ENCODE measurements at regions not wholly inside any gene's neighbourhood (a gene's known extent, or its start where the extent isn't known, plus 50 kb on each side); places are given as distances from the start of the nearest gene placed in this dataset.

DNA sequence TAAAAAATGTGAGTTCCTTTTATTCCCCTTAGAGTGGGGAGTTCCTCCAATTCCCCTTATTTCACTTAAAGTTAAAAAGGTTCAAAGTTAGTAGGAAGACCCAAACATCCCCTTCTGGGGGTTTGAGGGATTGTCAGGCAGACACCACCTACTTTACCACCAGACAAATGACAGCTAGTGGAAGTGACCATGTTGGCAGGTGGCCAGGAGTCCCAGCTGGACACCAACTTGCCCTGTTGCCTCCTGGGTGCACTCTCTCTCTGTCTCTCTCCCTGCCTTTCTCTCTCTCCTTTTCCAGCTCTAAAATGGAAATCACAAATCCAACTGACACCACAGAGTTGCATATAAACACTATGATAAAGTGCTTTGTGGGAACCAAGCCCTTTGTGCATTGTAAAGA is 307.7 kb upstream of the TLE4 start:
- TF ChIP-seq, protein P1, sequence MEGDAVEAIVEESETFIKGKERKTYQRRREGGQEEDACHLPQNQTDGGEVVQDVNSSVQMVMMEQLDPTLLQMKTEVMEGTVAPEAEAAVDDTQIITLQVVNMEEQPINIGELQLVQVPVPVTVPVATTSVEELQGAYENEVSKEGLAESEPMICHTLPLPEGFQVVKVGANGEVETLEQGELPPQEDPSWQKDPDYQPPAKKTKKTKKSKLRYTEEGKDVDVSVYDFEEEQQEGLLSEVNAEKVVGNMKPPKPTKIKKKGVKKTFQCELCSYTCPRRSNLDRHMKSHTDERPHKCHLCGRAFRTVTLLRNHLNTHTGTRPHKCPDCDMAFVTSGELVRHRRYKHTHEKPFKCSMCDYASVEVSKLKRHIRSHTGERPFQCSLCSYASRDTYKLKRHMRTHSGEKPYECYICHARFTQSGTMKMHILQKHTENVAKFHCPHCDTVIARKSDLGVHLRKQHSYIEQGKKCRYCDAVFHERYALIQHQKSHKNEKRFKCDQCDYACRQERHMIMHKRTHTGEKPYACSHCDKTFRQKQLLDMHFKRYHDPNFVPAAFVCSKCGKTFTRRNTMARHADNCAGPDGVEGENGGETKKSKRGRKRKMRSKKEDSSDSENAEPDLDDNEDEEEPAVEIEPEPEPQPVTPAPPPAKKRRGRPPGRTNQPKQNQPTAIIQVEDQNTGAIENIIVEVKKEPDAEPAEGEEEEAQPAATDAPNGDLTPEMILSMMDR (IDR thresholded peaks at IDR 0.05; ENCODE audit: low read depth, low read length), result no peak
- no peak overlapping the region for H3K4me3 ChIP-seq (ENCODE audit: low read depth, low read length)

DNA sequence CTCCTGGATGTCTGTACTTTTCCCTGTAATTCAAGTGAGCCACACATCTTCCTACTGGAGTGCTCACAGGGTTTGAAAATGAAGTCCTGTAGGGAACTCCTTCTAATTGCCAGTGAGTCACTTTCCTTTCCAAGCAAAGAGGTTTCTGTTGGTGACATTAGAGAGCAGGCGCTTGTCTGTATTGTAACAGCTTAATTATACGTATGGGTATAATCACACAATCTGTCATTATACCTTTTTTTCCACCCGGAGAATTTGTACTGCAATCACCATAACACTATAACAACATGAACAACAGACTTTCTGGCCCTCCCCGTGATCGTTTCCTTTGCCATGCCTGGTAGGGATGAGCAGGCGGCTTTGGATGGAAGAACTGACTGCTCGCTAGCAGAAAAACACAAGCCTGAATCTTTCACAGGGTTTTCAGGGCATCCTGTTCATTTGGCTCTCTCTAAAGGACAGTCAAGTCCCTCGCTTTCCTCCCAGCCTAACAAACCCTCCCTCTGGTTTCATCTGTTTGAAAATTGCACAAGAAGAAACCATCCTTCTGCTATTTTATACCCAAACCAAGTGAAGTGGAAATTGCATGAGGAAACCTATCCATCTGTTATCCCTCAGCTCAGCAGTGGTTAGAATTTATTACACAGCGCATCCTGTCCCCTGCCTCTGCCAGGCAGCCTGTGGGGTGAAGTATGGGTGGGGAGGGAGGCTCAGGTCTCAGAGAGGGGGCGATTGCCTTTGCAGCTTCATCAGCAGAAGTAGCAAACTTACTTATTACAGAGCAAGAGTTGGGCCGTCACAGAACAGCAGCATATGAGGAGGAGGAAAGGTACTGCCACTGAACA is 307.0 kb upstream of the TLE4 start:
- TF ChIP-seq, protein P1 (IDR thresholded peaks at IDR 0.05; ENCODE audit: low read depth, low read length), result no peak
- H3K4me3 ChIP-seq (ENCODE audit: low read depth, low read length), result no peak overlapping the region

DNA sequence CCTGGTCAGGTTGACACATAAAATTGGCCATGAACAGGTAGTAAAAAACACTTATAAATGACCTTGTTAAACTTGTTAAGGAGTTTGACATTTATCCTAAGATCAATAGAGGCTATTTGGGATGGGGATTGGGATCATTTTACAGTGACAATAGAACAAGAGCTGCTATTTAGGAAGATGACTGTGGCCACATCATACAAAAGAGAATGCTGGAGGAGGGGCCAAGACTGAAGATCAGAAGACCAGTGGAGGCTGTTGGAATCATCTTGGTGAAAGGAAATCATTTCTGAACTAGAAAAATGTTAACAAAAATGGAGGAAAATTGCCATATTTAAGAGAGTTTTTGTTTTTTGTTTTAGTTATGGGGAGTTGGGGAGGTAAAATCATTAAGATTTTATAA is 304.8 kb upstream of the TLE4 start:
- TF ChIP-seq, protein P1 (IDR thresholded peaks at IDR 0.05; ENCODE audit: low read depth, low read length), result no peak
- H3K4me3 ChIP-seq (ENCODE audit: low read depth, low read length), result no peak overlapping the region

- TF ChIP-seq, protein P1 (IDR thresholded peaks at IDR 0.05; ENCODE audit: low read depth, low read length), result no peak
- no peak overlapping the region for H3K4me3 ChIP-seq (ENCODE audit: low read depth, low read length)
Measured at GRCh38 chr9:79268806-79269205, 303.0 kb upstream of the TLE4 start.

DNA sequence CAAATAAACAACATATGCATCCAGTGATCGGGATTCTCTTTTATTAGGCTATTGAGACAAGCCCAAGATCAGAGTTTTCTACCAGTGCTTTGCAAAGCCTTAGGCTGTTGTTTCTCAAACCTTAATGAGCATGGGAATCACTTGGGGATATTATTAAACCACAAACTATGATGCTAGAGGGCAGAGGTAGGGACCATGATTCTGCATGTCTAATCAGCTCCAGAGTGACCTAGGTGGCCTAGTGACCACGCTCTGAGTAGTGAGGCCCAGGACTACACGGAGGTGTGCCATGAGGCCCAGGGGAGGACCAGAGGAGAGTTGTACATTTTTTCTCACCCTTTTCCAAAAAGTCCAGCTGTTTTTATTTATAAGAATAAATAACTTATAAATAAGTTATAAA is 298.5 kb upstream of the TLE4 start:
- TF ChIP-seq, protein P1 (IDR thresholded peaks at IDR 0.05; ENCODE audit: low read depth, low read length), result no peak

GRCh38 chr9:79279356-79279755 is 292.4 kb upstream of the TLE4 start:
- no peak overlapping the region for H3K4me3 ChIP-seq (ENCODE audit: low read depth, low read length)
- TF ChIP-seq, protein P1 (IDR thresholded peaks at IDR 0.05; ENCODE audit: low read depth, low read length), result no peak

More for the DNA sequence above, 298.5 kb upstream of the TLE4 start:
- no peak overlapping the region for H3K4me3 ChIP-seq (ENCODE audit: low read depth, low read length)

GRCh38 chr9:79280691-79281090 is 291.1 kb upstream of the TLE4 start:
- no peak overlapping the region for H3K4me3 ChIP-seq (ENCODE audit: low read depth, low read length)
- TF ChIP-seq, protein P1 (IDR thresholded peaks at IDR 0.05; ENCODE audit: low read depth, low read length), result no peak
